ENCODE measurements at regions not wholly inside any gene's neighbourhood (a gene's known extent, or its start where the extent isn't known, plus 50 kb on each side); places are given as distances from the start of the nearest gene placed in this dataset.

DNA sequence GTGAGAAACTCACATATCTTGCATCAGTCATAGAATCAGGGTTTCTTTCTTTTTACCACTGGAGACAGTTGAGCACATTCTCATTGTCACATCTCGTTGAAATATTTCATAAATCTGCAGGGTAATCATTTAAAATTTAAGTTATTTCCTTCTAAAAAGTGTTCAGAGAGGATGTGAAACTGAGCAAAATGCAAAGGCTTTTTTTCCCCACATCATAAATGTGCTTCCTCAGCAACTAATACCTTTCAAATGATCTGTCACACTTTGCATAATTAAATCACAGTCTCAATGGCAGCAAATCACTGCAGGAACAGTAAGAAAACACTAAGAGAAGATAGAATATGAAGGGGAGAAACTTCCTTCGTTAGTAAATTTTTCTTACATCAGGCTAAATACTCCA is 187.5 kb downstream of the EVX1 start:
- Histone ChIP-seq H3K4me2 (ENCODE audit: low read length) (no peak overlapping the region), H3K9me2 (replicated peaks; ENCODE audit: low read length) (no peaks in the 10 kb centered on the region), H3K9me3 (ENCODE audit: low read length) (no peaks in the 10 kb centered on the region), H3K9ac (ENCODE audit: low read length) (no peak overlapping the region), H3K79me2 (ENCODE audit: low read length) (no peaks in the 10 kb centered on the region), H3F3A (ENCODE audit: low read length, unreplicated experiment) (no peaks in the 10 kb centered on the region), H3K4me3 (ENCODE audit: low read length) (no peak overlapping the region), H3K4me1 (ENCODE audit: insufficient read depth, low read length) (peaks cover 9% of the 10 kb centered on the region), H3K27ac (ENCODE audit: low read length) (no peak overlapping the region), H4K20me1 (ENCODE audit: low read length) (no peaks in the 10 kb centered on the region), H3K36me3 (ENCODE audit: low read depth, low read length) (no peaks in the 10 kb centered on the region), H3K27me3 (ENCODE audit: low read length) (no peaks in the 10 kb centered on the region), H2AFZ (ENCODE audit: low read length) (no peak overlapping the region)
- intact Hi-C loops (cut with micrococcal nuclease), result no loop called here
- BruUV-seq (replicated peaks), result no TSS peak
- ChIA-PET POLR2A (ENCODE audit: unreplicated experiment) (no interaction called here), CTCF (no interaction called here)
- DNase-seq, result no peak
- TF ChIP-seq EZH2 (IDR thresholded peaks at IDR 0.05; ENCODE audit: low read length, unreplicated experiment) (no peak), EZH2phosphoT487 (IDR thresholded peaks at IDR 0.05; ENCODE audit: borderline replicate concordance, low read length) (no peak)
- TF ChIP-seq, protein P1, sequence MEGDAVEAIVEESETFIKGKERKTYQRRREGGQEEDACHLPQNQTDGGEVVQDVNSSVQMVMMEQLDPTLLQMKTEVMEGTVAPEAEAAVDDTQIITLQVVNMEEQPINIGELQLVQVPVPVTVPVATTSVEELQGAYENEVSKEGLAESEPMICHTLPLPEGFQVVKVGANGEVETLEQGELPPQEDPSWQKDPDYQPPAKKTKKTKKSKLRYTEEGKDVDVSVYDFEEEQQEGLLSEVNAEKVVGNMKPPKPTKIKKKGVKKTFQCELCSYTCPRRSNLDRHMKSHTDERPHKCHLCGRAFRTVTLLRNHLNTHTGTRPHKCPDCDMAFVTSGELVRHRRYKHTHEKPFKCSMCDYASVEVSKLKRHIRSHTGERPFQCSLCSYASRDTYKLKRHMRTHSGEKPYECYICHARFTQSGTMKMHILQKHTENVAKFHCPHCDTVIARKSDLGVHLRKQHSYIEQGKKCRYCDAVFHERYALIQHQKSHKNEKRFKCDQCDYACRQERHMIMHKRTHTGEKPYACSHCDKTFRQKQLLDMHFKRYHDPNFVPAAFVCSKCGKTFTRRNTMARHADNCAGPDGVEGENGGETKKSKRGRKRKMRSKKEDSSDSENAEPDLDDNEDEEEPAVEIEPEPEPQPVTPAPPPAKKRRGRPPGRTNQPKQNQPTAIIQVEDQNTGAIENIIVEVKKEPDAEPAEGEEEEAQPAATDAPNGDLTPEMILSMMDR (conservative IDR thresholded peaks at IDR 0.05; ENCODE audit: low read depth, low read length), result no peak
- ATAC-seq, result no peak

DNA sequence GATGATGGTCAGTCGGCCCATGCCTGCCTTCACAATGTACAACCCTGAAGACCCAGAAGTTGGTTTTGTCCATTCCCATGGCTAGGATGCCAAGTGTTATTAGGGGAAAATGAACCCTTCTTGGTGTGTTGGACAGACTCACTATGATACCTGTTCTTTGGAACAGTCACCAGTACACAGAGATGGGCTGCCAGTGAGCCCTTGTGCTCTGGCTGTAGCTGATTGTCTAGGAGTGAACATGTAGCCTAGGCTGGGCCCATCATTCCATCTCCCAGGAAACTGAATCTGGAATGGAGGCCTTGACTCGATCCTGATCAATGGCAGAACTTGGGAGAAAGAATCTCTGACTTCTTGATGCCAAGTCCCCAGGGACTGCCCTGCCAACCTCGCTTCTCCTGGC is 188.9 kb downstream of the EVX1 start:
- TF ChIP-seq, protein P1 (conservative IDR thresholded peaks at IDR 0.05; ENCODE audit: low read depth, low read length), result no peak
- TF ChIP-seq EZH2phosphoT487 (IDR thresholded peaks at IDR 0.05; ENCODE audit: borderline replicate concordance, low read length) (no peak), EZH2 (IDR thresholded peaks at IDR 0.05; ENCODE audit: low read length, unreplicated experiment) (no peak)
- H4K20me1 ChIP-seq (ENCODE audit: low read length), result no peaks in the 10 kb centered on the region
- intact Hi-C loops (cut with micrococcal nuclease), result no loop called here
- H3K4me1 ChIP-seq (ENCODE audit: insufficient read depth, low read length), result peaks cover 13% of the 10 kb centered on the region; the same call in 1 of the 2 replicates
- ChIA-PET CTCF (no interaction called here), POLR2A (ENCODE audit: unreplicated experiment) (no interaction called here)
- H3K4me3 ChIP-seq (ENCODE audit: low read length), result no peak overlapping the region
- H3K9me3 ChIP-seq (ENCODE audit: low read length), result no peaks in the 10 kb centered on the region
- H3K27me3 ChIP-seq (ENCODE audit: low read length), result no peaks in the 10 kb centered on the region
- no peaks in the 10 kb centered on the region for H3K9me2 ChIP-seq (replicated peaks; ENCODE audit: low read length)
- no peaks in the 10 kb centered on the region for H3K36me3 ChIP-seq (ENCODE audit: low read depth, low read length)
- no peak overlapping the region for H3K27ac ChIP-seq (ENCODE audit: low read length)
- H3K4me2 ChIP-seq (ENCODE audit: low read length), result no peak overlapping the region
- no TSS peak for BruUV-seq (replicated peaks)
- ATAC-seq, result no peak
- no peak overlapping the region for H2AFZ ChIP-seq (ENCODE audit: low read length)
- no peak overlapping the region for H3K9ac ChIP-seq (ENCODE audit: low read length)
- DNase-seq, result no peak
- H3F3A ChIP-seq (ENCODE audit: low read length, unreplicated experiment), result no peaks in the 10 kb centered on the region
- no peaks in the 10 kb centered on the region for H3K79me2 ChIP-seq (ENCODE audit: low read length)

DNA sequence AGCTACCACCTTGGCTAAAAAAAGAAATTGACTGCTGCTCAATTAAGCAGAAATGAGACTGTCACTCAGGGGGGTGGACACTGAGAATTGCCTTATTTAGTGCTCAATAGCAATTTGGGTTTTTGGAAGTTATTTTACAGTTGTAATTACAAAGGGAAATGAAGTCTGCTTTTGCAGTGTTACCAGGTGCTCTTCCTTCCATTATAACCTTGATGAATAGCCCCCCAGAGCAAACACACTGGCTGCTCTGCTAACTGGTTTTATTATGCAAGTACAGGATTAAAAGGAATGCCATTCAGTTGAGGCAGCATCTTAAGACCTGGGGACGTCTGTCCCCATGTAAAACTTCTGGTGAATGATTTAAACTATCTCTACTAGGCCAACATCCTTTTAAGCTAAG is 191.0 kb downstream of the EVX1 start:
- Histone ChIP-seq H3K36me3 (ENCODE audit: low read depth, low read length) (no peaks in the 10 kb centered on the region), H3K9me2 (replicated peaks; ENCODE audit: low read length) (no peaks in the 10 kb centered on the region), H3F3A (ENCODE audit: low read length, unreplicated experiment) (no peaks in the 10 kb centered on the region), H3K4me1 (ENCODE audit: insufficient read depth, low read length) (peaks cover 13% of the 10 kb centered on the region; the same call in 1 of the 2 replicates), H3K27me3 (ENCODE audit: low read length) (no peaks in the 10 kb centered on the region), H4K20me1 (ENCODE audit: low read length) (no peaks in the 10 kb centered on the region), H3K4me2 (ENCODE audit: low read length) (no peak overlapping the region), H3K27ac (ENCODE audit: low read length) (no peak overlapping the region), H2AFZ (ENCODE audit: low read length) (no peak overlapping the region), H3K4me3 (ENCODE audit: low read length) (no peak overlapping the region), H3K79me2 (ENCODE audit: low read length) (no peaks in the 10 kb centered on the region), H3K9me3 (ENCODE audit: low read length) (no peaks in the 10 kb centered on the region), H3K9ac (ENCODE audit: low read length) (no peak overlapping the region)
- POLR2A ChIA-PET (ENCODE audit: unreplicated experiment), result no interaction called here
- ATAC-seq, result no peak
- TF ChIP-seq EZH2 (IDR thresholded peaks at IDR 0.05; ENCODE audit: low read length, unreplicated experiment) (no peak), EZH2phosphoT487 (IDR thresholded peaks at IDR 0.05; ENCODE audit: borderline replicate concordance, low read length) (no peak)
- TF ChIP-seq, protein P1 (conservative IDR thresholded peaks at IDR 0.05; ENCODE audit: low read depth, low read length), result no peak
- DNase-seq, result no peak
- intact Hi-C loops (cut with micrococcal nuclease), result no loop called here
- CTCF ChIA-PET, result no interaction called here
- no TSS peak for BruUV-seq (replicated peaks)
